ENCODE measurements at regions not wholly inside any gene's neighbourhood (a gene's known extent, or its start where the extent isn't known, plus 50 kb on each side); places are given as distances from the start of the nearest gene placed in this dataset.

DNA sequence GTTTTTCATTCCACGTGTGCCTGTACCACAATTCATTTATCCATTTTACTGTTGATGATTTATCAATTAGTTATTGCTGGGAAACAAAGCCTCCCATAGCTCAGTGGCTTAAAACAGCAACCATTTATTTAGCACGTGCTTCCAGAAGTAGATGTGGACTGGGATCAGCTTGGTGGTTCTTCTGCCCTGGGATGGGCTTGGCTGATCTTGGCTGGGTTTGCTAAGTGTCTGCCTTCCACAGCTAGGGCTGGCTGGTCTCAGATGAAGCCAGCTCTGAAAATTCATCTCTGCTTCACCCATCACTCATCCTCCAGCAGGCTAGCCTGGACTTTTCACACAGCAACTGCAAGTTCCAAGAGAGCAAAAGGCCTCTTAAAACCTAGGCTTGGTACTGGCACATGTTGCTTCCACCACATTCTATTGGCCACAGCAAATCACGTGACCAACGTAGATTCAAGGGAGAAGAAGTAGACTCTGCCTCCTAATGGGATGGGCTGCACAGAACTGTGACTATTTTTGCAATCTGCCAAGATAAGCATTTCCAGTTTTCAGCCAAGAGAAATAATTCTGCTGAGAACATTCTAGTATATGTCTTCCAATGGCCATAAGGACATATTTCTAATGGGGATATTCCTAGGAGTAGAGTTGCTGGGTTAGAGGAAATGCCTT, 124.9 kb downstream of the MN1 start:
- no peak for DNase-seq (ENCODE audit: extremely low read depth, low read depth, low spot score)

DNA sequence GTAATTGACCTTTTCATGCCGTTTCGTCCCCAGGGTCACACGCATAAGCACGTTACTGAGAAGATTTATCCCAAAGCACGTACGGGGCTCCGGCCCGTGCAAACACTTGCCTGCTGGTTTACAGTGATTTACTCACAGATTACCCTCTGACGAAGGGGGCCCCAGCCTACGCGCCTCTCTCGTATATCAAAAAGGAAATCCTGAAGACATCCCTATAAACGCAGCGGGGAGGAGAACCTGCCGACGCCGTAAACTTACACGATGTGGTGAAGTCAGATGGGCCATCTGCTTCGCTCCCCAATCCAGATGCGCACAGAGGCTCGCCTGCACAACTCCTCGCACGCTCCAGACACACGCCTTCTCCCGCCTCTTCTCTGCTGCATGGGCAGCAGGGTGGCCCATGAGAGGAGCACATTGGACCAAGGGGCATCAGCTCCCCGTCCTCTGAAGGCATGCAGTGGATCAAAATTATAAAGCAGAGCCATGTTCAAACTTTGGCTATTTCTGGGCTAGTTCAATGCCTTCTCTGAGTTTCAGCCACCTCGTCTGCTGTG, 123.6 kb downstream of the MN1 start:
- no peak for DNase-seq (ENCODE audit: extremely low read depth, low read depth, low spot score)

DNA sequence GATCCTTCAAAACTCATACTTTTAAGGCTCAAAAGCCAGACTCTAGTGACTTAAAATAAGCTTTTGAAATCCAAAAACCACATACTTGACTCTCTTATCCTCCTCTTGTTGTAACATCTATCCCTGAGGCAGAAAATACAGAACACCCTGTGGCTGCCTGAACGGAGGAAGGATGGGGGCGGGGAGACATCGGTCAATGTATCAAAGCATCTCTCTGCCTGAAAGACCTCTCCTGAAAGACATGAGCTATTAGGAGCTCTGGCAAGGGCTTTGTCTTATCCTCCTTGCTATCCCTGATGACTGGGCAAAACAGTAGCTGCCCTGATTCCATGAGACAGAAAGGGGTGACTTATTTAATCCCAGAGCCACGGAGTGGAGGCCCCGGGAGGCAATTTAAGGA, 122.4 kb downstream of the MN1 start:
- no peak for DNase-seq (ENCODE audit: extremely low read depth, low read depth, low spot score)

DNA sequence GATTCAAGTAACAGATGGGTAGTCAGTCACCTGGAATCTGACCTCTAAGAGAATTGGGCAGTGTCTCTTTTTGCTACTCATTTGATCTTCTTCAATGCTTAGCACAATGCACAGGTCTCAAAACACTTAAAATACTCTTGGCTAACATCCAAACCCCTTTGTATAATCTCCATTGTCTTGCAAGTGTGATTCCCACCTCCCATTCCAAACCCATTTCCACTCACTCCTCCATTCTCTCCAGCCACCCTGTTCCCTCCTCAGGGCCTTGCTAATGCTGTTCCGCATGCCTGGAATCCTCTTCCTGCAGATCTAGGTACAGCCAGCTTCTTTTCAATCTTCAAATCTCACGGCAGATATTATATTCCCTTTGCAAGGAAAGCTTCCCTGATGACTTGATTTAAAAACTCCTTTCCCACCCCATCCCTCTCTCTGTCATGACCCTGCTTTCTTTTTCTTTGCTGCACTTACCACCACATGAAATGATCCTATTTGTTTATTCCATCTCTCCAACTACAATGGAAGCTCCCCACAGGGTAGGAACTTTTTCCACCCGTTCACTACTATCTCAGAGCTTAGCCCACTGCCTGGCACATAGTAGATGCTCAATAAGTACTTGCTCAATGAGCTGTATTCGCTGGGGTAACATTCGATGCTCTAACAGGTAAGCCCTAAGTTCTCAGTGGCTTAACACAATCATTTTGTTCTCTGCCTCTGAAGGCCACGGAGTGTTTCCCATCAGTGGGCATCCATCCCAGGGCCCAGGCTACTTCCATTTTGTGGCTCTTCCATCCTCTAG, 121.7 kb downstream of the MN1 start:
- DNase-seq (ENCODE audit: extremely low read depth, low read depth, low spot score): no peak

DNA sequence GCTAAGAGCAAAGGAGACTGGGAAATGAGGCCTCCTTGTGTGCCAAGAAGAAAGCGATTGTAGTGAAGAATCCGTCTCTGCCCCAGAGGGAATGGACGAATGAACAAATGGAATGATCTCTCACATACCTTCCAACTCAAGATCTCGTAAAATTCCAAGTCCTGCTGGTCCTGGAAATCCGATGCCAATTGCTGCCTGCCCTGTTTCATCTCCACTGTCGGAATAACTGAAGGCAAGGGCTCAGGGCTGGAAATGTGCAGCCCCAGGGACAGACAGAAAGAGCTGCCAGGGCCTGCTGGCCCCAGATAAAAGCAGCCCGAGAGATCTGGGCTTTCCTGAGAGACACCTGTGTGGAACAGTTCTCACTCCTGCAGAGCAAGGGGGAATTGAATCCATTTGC, 120.9 kb downstream of the MN1 start:
- no peak for DNase-seq (ENCODE audit: extremely low read depth, low read depth, low spot score)

DNA sequence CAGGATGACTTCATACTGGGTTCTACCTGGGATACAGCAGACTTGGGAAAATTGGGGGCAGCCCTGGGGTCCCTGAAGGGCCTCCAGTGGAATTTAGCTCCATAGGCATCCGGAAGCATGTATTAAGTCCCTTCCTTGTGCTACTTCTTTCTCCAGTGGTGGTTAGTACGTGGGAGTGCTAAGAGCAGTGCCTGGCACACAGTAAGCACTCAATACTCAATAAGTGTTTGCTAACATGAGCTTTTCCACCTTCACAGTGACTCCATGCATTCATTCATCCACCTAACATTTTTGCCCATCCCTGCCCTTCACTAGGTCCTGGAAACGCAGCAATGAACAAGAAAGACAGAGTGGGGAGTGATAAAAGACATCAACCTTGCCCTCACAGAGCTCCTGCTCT, 120.5 kb downstream of the MN1 start:
- no peak for DNase-seq (ENCODE audit: extremely low read depth, low read depth, low spot score)

DNA sequence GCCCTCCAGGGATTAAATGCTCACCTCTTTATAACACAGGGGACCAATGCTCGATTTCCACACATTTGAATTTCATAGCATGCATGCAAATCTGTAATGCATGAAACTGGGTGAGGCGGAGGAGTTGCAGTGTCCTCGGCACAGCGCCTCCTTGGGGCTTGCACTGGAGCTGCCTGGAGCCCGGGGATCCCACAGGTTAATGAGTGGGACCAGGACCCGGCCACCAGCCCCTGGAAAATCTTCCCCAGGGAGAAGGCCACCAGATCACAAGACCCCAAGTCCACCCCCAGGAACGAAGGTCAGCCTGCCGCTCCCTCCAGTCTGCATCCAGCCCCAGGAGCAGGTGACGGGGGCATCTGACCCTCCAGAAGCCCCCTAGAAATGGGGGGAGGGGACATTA, 119.1 kb downstream of the MN1 start:
- DNase-seq (ENCODE audit: extremely low read depth, low read depth, low spot score): no peak

DNA sequence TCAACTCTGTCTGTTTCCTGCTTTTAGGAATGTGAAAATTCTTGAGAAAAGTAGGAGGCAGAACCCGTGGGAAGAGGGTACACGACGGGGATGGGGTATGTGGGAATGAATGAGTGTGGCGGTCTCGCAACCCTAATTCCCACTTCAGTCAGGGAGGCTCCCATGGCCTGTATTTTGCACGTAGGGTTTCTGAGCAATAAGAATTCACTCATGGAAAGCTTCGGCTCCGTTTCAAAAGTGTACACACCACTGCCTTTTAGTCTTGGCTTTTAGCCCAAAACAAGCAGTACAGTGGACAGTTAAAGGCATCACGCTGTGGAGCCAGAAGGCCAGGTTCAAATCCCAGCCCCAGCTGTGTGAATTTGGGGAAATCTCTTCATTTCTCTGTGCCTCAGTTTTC, 116.7 kb downstream of the MN1 start:
- DNase-seq (ENCODE audit: extremely low read depth, low read depth, low spot score): no peak

DNA sequence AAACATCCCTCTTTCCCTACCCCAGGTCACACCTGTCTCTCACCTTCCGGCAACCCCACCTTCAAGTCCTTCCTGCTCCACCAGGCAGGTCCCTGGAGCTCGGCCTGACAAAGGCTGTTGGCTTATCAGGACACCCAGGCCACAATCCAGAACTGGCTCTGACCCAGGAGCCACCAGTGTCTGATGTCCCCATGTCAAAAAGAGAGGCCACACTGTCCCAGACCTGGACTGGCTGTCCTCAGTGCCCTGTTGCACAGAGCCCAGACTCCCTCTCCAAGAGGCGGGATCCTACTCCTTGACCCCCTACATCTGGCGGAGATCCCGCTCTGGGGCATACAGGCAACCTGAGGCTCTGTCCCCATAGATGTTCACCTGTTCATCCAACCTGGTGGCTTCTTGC, 116.0 kb downstream of the MN1 start:
- DNase-seq (ENCODE audit: extremely low read depth, low read depth, low spot score): no peak

DNA sequence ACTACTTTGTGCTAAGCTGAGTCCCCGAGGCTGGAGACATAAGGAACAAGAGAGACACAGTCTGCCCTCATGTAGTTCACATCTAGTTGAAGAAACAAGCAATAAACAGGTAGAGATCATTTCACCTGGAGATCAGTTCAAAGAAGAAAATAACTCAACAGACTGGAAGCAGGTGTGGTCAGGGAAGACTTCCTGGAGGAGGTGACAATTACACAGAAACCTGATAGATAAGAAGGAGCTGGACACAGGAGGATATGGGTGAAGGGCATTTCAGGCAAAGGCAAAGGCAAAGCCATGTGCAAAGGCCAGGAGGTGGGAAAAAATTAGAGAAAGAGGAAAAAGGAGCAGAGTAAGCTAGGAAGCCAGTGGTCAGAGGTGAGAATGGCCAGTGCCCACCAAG, 115.6 kb downstream of the MN1 start:
- no peak for DNase-seq (ENCODE audit: extremely low read depth, low read depth, low spot score)

DNA sequence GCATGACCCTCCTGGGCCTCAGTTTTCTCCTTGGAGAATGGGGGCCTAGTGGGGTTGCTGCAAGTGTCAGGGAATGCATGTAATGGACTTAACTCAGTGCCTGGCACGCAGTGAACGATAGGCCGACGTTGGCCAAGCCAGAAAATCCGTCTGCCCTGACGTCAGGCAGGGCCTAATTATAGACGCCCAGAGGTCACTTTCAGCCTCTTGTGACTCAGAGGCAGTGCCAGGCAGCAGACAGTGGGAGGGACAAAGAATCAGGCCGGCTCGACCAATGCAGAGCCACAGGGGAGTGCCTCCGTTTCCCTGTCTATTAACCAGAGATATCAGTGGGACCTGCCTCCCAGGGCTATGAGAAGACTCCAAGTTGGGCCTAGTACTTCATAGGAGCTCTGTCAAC, 115.0 kb downstream of the MN1 start:
- no peak for DNase-seq (ENCODE audit: extremely low read depth, low read depth, low spot score)

DNA sequence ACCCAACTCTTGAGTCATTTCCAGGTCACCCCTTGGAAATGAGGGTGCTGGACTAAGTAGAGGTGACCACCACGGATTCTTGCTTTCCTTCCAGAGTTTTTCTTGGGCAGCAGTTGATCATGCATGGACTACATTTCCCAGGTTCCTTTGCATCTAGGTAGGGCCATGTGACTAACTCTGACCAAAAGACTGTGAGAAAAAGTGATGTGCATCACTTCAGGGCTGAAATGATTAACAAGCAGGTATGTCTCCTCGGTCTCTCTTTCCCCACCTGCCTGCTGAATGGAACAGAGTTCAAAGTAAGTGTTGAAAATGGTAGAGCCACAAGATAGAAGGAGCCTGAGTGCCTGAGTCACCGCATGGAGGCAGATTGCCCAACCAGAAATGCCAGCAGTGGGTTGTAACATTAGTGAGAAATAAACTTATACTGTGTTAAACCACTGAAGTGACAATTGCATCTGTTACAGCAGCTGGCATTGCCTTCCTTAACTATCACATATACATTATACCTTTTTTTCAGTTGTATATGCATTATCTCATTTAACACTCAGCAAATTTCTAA, 113.5 kb downstream of the MN1 start:
- DNase-seq (ENCODE audit: extremely low read depth, low read depth, low spot score): no peak

DNA sequence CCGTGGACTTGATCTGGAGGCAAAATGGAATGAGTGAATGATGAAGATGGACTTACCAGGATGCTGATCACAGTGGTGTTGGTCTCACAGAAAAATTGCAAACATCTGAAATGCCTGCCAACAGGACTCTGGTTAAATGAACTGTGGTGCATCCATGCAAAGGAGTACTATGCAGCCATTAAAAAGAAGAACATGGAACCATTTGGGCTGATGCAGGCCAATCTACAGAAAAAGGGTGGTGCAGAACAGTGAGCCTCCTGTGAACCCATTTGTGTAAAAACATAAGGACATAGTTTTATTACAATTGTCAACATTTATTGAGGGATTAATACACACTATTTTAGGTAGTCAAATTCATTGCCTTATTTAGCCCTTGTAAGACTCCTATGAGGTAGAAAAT, 111.9 kb downstream of the MN1 start:
- no peak for DNase-seq (ENCODE audit: extremely low read depth, low read depth, low spot score)

DNA sequence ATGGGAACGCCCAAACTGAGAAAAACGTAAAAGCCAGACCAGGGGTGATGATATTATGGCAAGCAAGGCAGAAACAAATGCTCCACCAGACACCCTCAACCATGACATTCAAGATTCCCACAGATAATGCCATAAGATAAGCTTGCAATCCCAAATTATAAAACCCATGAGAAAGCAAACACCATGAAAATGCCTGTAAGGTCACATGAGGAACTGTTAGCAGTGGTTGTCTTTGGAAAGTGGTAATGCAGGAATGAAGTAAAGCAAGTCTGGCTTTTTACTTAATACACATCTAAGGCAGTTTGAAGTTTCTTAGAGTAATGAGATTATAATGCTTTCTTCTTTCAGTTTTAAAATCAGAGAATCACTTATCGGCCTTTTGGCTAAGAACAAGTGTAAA, 111.0 kb downstream of the MN1 start:
- DNase-seq (ENCODE audit: extremely low read depth, low read depth, low spot score): no peak

DNA sequence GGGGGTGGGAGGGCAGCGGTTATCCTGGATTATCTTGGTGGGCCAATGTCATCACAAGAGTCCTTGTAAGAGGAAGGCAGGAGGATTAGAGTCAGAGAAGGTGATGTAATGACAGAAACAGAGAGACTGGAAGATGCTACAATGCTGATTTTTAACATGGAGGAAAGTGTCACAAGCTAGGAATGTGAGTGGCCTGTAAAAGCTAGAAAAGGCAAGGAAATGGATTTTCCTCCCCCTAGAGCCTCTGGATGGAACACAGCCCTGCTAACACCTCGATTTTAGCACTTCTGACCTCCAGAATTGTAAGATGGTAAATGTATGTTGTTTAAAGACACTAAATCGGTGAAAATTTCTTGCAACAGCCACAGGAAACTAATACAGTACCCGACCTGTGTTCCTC, 109.3 kb downstream of the MN1 start:
- DNase-seq (ENCODE audit: extremely low read depth, low read depth, low spot score): no peak

DNA sequence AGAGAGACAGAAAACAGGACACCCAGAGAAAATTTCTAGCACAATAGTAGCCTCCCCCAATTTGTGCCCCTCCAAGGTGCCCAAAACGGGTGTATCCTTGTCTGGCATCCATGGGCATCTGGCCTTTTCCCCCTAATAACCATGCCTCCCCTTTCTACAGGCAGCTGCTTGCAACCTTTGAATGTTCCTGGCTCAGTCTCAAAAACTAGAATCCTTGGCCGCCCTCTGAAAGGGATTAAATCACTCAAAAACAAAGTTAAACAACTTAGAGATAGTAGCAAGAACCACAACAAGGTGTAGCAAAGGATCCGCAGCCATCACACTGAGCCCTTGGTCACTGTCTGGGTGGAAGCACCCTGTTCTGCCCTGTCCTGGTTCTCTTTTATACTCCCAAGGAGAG, 105.6 kb downstream of the MN1 start:
- DNase-seq (ENCODE audit: extremely low read depth, low read depth, low spot score): no peak

DNA sequence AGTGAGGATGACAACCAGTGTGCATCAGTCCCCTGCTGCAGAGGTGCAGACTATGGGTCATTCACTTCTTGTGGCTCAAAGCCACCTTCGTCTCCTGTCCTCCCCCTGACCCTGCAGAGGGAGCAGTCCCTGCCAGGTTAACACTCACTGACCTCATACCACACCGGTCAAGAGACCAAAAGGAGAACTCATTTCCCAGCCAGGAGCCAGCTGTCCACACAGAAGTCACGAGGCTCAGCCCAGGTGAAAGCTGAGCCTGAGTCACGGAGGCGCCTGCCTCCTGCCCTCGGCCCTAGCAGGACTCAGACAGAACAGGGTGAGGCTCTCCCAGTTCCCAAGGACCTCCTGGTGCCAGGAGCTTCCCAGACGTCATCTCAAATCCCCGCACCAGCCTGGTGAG, 103.7 kb downstream of the MN1 start:
- no peak for DNase-seq (ENCODE audit: extremely low read depth, low read depth, low spot score)

Measured in glomerular endothelial cell (primary cell).